ENCODE measurements at regions not wholly inside any gene's neighbourhood (a gene's known extent, or its start where the extent isn't known, plus 50 kb on each side); places are given as distances from the start of the nearest gene placed in this dataset.

DNA sequence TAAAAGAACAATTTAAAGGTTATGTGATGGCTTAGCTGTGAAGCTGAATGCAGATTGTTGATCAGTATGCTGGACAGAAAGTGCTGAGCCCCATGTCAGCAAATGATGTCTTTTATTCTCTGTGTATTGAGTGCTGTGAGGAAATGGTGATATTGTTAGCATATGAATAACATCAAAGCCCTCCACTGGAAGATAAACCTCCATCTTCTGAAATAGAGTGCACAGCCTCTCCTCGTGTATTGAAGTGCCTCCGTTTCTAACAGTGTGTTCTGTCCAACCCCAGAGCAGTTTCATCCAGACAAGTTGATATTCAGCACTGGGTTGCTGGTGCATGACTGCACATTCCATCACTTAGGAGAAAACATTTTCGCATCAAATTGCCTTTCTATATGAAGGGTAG, 242.9 kb downstream of the CSNK1G3 start:
- FAIRE-seq (no peak), DNase-seq (ENCODE audit: extremely low spot score, insufficient read length, low read depth) (no peak)

DNA sequence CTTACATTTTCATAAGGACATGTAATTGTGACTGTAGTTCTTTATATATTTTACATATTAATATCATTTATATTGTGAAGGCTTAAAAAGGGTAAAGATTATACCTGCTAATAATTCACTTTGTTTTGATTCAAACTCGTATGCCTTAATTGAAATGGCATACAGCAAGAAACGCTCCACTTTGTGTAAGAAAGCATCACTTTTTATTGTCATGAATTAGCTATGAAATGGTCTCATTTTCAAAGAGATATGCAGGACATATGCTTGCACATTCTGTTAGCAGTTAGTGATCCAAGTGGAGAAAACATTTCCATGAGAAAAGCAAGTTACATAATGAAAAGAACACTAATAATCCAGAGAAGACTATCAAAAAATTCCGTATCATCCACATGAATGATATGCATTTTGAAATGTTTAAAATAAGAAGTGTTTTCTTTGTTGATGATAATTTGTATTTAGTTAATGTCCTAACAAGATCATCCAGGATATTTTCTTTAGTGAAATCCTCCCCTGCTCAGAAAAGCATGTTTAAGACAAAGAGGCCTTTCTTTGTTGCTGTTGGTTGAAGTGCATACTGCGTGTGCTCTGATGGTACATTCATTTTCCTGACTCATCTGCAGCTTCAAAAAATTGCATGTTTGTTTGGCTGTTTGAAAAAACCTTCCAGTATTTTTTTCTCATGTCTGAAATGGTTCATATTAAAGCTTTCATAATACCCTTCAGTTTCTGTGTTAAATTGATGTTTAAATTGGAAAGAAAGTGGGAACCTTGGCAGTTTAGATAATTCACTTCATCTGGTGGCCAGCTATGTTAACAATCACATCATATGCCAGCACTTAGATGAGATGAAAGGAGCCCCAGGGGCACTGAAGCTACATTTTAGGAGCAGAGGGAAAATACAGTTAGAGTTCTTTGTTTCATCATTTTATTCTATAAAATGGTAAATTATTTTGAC, 242.2 kb downstream of the CSNK1G3 start:
- FAIRE-seq (no peak), DNase-seq (ENCODE audit: extremely low spot score, insufficient read length, low read depth) (no peak)

DNA sequence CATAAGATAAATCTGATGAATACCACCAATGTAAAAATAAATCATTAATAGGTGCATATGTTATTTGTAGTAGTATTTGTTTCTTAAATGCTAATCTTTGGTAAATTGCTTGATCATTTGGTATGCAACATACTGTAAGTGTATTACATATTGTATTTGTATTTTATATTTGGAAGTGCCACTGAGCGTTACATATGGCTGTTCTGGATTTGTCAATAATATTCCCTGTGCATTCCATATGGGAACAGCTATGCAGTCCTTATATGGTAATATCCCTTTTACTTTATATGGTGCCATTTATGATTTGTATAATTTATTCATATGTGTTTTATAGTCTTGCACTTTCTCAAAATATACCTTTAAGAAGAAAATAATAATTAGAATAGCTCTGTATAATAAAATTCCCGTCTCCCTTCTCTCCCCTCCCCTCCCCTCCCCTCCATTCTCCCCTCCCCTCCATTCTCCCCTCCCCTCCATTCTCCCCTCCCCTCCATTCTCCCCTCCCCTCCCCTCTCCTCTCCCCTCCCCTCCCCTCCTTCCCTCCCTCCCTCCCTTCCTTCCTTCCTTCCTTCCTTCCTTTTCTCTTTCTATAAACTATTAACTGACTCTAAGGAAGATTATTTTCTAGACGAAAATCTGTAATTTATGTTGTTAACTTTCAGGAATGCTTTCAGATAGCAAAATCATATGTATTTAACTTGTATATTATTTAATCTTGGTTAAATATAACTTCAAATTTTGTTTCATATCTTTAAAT, 241.4 kb downstream of the CSNK1G3 start:
- DNase-seq (ENCODE audit: extremely low spot score, insufficient read length, low read depth), result no peak
- FAIRE-seq, result no peak

DNA sequence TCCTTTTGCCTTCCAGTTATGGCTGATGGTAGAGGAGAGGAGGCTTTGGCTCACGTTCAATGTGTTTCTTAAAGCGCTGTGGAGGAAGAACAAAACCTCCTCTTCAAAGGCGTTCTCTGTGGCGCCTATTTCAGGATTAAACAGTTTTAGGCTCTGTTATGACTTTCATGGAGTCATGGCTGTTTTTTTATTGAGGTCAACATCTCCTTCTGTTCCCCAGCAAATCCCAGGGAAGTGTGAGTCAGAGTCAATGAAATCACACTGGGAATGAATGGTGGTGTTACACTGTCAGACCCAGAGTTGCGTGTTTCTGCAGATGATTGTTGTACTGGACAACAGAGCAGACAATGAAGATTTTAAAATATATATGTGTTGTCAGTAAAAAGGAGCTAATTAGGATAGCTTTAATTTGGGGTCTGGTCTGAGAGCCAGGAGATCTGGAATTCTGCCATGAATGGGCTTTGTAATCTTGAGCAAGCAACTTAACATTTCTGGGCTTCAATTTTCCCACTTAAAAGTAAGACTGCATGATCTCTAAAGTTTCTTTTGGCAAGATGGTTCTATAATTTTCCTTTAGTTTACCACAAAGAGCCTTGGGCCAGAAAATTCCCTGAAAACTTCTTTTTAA, 240.7 kb downstream of the CSNK1G3 start:
- no peak for FAIRE-seq
- DNase-seq (ENCODE audit: extremely low spot score, insufficient read length, low read depth), result no peak

GRCh38 chr5:123751670-123752069, 239.7 kb downstream of the CSNK1G3 start:
- FAIRE-seq, result no peak
- DNase-seq (ENCODE audit: extremely low spot score, insufficient read length, low read depth), result no peak

GRCh38 chr5:123748239-123748638, 236.3 kb downstream of the CSNK1G3 start:
- no peak for DNase-seq (ENCODE audit: extremely low spot score, insufficient read length, low read depth)
- FAIRE-seq, result no peak

GRCh38 chr5:123746683-123747360, 234.8 kb downstream of the CSNK1G3 start:
- DNase-seq (ENCODE audit: extremely low spot score, insufficient read length, low read depth) (no peak), FAIRE-seq (no peak)

DNA sequence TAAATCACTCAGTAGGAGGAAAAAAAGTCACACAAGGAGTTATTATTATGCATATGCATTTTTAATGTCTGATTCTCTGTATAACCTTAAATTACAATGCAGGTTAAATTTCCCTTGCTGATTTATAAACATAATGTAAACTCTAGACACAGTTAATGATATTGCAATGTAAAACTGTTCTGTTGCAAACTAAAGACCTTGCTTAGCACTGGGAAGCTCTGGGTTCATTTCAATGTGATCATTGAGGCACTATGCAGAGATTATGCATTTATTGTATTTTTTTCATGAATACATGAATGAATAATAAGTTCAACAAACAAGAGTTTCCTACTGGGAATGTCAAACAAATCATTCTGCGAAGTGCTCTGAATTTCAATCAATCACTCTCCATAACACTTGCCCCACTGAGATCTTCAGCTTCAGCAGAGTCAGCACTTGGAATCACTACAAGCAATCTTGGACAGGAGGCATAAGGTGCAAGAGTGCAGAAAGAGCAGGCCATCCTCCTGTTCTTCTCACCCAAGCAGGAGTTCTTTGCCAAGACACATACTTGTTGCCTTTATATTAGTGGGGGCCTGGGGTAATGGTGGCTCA, 232.1 kb downstream of the CSNK1G3 start:
- DNase-seq (ENCODE audit: extremely low spot score, insufficient read length, low read depth) (no peak), FAIRE-seq (no peak)

- no peak for FAIRE-seq
Observed at GRCh38 chr5:123735384-123735783, 223.4 kb downstream of the CSNK1G3 start.

GRCh38 chr5:123732257-123732656, 220.3 kb downstream of the CSNK1G3 start:
- no peak for FAIRE-seq
- no peak for DNase-seq (ENCODE audit: extremely low spot score, insufficient read length, low read depth)

More at GRCh38 chr5:123735384-123735783, 223.4 kb downstream of the CSNK1G3 start:
- DNase-seq (ENCODE audit: extremely low spot score, insufficient read length, low read depth), result no peak

GRCh38 chr5:123722451-123722850, 210.5 kb downstream of the CSNK1G3 start:
- FAIRE-seq (no peak), DNase-seq (ENCODE audit: extremely low spot score, insufficient read length, low read depth) (no peak)

DNA sequence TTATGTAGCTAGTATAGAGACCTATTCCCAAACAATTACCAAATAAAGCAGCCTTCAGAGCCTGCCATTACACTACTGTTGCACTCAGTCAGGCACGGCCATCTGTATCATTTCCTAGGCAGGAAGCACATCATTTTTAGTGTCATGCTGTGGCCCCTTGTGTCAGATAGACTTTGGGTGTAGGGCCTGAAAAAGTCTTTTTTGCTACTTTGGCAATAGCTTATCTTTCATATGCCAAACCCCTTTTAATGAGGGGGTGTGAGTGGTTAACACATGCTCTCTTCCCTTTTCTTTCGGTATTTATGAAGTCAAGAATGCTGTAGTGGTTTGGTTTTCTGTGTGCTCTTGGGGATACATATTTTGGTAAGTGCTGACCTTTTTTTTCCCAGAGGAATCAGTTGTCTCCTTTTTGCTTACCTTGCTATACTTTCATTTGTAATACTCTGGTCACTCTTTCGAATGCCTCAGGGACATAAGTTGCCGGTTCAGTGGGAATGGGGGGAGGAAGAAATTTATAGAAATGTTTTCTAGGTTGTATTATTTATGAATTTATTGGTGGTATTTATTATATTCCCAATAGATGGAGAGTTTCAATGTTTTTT, 209.8 kb downstream of the CSNK1G3 start:
- DNase-seq (ENCODE audit: extremely low spot score, insufficient read length, low read depth) (no peak), FAIRE-seq (no peak)

- FAIRE-seq (no peak), DNase-seq (ENCODE audit: extremely low spot score, insufficient read length, low read depth) (no peak)
Observed at GRCh38 chr5:123720955-123721354, 209.0 kb downstream of the CSNK1G3 start.

DNA sequence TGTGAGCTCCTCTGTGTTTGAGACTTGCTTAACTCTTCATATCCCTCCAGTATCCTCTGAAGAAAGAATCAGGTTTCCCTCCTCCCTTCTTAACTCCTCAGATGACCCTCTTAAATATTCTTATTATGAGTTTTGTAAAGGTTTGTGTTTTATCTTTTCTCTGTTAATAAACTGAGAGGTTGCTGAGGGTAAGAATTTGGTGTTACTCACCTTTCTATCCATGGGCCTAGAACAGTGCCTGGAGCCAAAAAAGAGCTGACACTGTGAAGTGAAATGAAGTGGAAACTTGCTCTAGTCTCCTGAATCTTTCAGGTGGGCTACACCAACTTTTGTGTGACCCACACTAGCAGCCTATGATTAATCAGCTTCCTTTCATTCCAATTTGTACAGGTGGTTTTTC, 208.4 kb downstream of the CSNK1G3 start:
- no peak for DNase-seq (ENCODE audit: extremely low spot score, insufficient read length, low read depth)
- FAIRE-seq, result no peak

DNA sequence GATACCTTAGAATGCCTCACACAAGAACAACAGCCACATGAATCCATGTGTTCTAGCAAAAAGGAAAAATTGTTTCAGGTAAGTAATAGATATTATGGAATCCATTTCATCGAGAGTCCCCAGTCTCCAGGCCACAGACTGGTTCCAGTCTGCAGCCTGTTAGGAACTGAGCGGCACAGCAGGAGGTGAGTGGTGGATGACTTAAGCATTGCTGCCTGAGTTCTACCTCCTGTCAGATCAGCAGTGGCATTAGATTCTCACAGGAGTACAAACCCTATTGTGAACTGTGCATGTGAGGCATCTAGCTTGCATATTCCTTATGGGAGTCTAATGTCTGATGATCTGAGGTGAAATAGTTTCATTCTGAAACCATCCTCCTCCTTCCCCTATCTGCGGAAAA, 207.0 kb downstream of the CSNK1G3 start:
- FAIRE-seq (no peak), DNase-seq (ENCODE audit: extremely low spot score, insufficient read length, low read depth) (no peak)

DNA sequence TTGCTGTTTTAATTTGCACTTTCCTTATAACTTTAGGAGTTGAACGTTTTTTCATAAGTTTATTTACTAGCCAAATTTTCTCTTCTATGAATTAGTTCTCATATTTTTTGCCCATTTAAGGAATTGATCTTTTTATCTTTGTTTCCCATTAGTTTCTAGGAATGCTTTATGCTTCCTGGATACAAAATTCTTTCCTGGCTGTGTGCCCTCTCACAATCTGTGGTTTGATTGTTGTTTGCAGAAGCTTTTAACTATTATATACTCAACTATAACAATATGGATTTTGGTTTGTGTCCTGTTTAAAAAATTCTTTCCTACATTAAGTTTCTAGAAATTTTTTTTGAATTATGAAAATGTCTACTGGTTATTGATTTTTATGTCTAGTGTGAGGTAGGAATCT, 206.3 kb downstream of the CSNK1G3 start:
- FAIRE-seq, result no peak
- no peak for DNase-seq (ENCODE audit: extremely low spot score, insufficient read length, low read depth)

- no peak for DNase-seq (ENCODE audit: extremely low spot score, insufficient read length, low read depth)
- FAIRE-seq, result no peak
Observed at GRCh38 chr5:123717139-123717538, 205.2 kb downstream of the CSNK1G3 start.

DNA sequence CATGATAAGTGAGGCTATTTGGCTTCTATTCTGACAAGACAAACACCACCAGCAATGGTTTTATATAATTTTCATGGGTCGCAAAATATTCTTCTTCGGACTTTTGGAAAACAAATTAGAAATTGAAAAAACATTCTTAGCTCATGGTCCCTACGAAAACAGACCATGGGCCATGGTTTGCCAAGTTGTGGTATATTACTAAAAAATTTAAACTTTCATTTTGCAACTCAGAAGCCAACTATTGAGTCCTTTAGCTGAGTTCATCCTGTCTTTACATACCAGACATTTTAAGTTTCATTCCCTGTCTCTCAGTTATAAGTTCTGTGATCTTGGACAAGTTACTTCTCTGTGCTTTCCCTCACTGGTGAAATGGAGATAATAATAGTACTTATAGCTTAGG, 198.1 kb downstream of the CSNK1G3 start:
- DNase-seq (ENCODE audit: extremely low spot score, insufficient read length, low read depth) (no peak), FAIRE-seq (no peak)

DNA sequence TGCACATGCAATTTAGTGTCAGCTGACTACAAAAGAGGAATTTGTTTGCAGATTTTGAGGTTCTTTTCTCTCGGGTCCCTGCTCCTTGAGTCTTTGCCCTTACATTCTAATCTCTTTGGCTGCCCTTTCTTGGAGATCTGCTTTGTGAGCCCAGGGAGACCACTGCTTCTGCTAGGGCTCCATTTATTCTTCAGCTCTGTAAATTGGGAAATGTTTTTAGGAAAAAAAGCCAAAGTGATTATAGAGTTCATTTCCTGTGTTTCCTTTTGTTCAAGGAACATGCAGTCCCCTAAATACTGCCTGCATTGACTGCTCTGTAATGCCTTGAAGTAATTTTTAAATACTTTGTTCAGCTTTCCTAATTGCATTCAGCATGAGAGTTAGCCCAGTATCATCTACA, 197.4 kb downstream of the CSNK1G3 start:
- FAIRE-seq, result no peak
- no peak for DNase-seq (ENCODE audit: extremely low spot score, insufficient read length, low read depth)

Data from GM18507 (cell line).